Stimulated activated naive CD8-positive, alpha-beta T cell treated with anti-CD3 and anti-CD28 coated beads, Interleukin-15, Interleukin-2, amounts not matched to agents 100 U/mL and 50 U/mL, for 24 hours (primary cell): ENCODE measurements at regions not wholly inside any gene's neighbourhood (a gene's known extent, or its start where the extent isn't known, plus 50 kb on each side); places are given as distances from the start of the nearest gene placed in this dataset.

Experiments used
- ATAC-seq: fragments of 150-1000 bp; cut with Tn5 transposase; one replicate; pipeline ENCODE4 v1.10.0; 2021
- DNase-seq: peaks from one replicate; pipeline ENCODE4 v3.0.0; 2021

GRCh38 chr9:95822583-95823431 lies 52.7 kb upstream of the ERCC6L2 start:
- DNase-seq (peak; percentile 38), ATAC-seq (peak; percentile 87)

- DNase-seq, result no peak
- ATAC-seq, result no peak
These were observed 53.5 kb upstream of the ERCC6L2 start for GRCh38 chr9:95822015-95822414.

GRCh38 chr9:95820074-95820473 lies 55.4 kb upstream of the ERCC6L2 start:
- no peak for DNase-seq

GRCh38 chr9:95819636-95820035 lies 55.9 kb upstream of the ERCC6L2 start:
- no peak for DNase-seq
- no peak for ATAC-seq

More at GRCh38 chr9:95820074-95820473, 55.4 kb upstream of the ERCC6L2 start:
- ATAC-seq, result no peak

GRCh38 chr9:95817205-95817604 lies 58.3 kb upstream of the ERCC6L2 start:
- ATAC-seq (no peak), DNase-seq (no peak)

- no peak for ATAC-seq
- DNase-seq, result no peak
These were observed 58.8 kb upstream of the ERCC6L2 start for GRCh38 chr9:95816716-95817115.

- ATAC-seq, result no peak
These were observed 59.5 kb upstream of the ERCC6L2 start for GRCh38 chr9:95815961-95816360.

GRCh38 chr9:95815133-95815532 lies 60.4 kb upstream of the ERCC6L2 start:
- no peak for DNase-seq

More at GRCh38 chr9:95815961-95816360, 59.5 kb upstream of the ERCC6L2 start:
- no peak for DNase-seq

GRCh38 chr9:95813923-95814322 lies 61.6 kb upstream of the ERCC6L2 start:
- DNase-seq (no peak), ATAC-seq (no peak)

More at GRCh38 chr9:95815133-95815532, 60.4 kb upstream of the ERCC6L2 start:
- ATAC-seq, result no peak

GRCh38 chr9:95810814-95811213 lies 64.7 kb upstream of the ERCC6L2 start:
- no peak for ATAC-seq

GRCh38 chr9:95810133-95810532 lies 65.4 kb upstream of the ERCC6L2 start:
- ATAC-seq, result no peak
- DNase-seq, result no peak

More at GRCh38 chr9:95810814-95811213, 64.7 kb upstream of the ERCC6L2 start:
- DNase-seq, result no peak

- ATAC-seq (peak; percentile 70), DNase-seq (no peak)
These were observed 65.8 kb upstream of the ERCC6L2 start for GRCh38 chr9:95809686-95810085.

GRCh38 chr9:95808011-95808410 lies 67.5 kb upstream of the ERCC6L2 start:
- no peak for DNase-seq

GRCh38 chr9:95807326-95807947 lies 68.1 kb upstream of the ERCC6L2 start:
- no peak for DNase-seq
- ATAC-seq, result peak; percentile 34

More at GRCh38 chr9:95808011-95808410, 67.5 kb upstream of the ERCC6L2 start:
- ATAC-seq, result no peak

GRCh38 chr9:95803197-95803596 lies 72.3 kb upstream of the ERCC6L2 start:
- DNase-seq (no peak), ATAC-seq (no peak)

GRCh38 chr9:95801797-95802196 lies 73.7 kb upstream of the ERCC6L2 start:
- DNase-seq (no peak), ATAC-seq (no peak)

GRCh38 chr9:95796029-95796428 lies 79.5 kb upstream of the ERCC6L2 start:
- ATAC-seq, result no peak
- DNase-seq, result no peak

GRCh38 chr9:95793924-95794828 lies 81.3 kb upstream of the ERCC6L2 start:
- DNase-seq (no peak), ATAC-seq (no peak)

GRCh38 chr9:95791695-95792094 lies 83.8 kb upstream of the ERCC6L2 start:
- no peak for DNase-seq
- peak; percentile 59 for ATAC-seq

GRCh38 chr9:95791286-95791685 lies 84.2 kb upstream of the ERCC6L2 start:
- ATAC-seq (peak; percentile 14), DNase-seq (no peak)

GRCh38 chr9:95788521-95788991 lies 86.9 kb upstream of the ERCC6L2 start:
- DNase-seq (no peak), ATAC-seq (no peak)

- no peak for ATAC-seq
- no peak for DNase-seq
These were observed 87.5 kb upstream of the ERCC6L2 start for GRCh38 chr9:95788021-95788420.
